Neural progenitor cell (in vitro differentiated cells): ENCODE measurements at regions not wholly inside any gene's neighbourhood (a gene's known extent, or its start where the extent isn't known, plus 50 kb on each side); places are given as distances from the start of the nearest gene placed in this dataset.

ENCODE experiments used
- DNase-seq: peaks from one replicate; pipeline ENCODE4 v3.0.0-alpha.2; 2016; ENCODE audit warnings: low spot score
- H2AFZ ChIP-seq: fragments of 200-600 bp; sonication (generic); replicated peaks from 2 replicates; pipeline ENCODE4 v1.6.1; 2016; ENCODE audit warnings: antibody characterized with exemption
- H3F3A ChIP-seq: fragments of 200-600 bp; sonication (generic); 2 replicates; pipeline ENCODE4 v1.6.1; 2016; ENCODE audit warnings: antibody characterized with exemption, low read depth
- H3K27ac ChIP-seq: fragments of 200-600 bp; sonication (generic); 2 replicates; pipeline ENCODE4 v1.5.1; 2016; ENCODE audit warnings: mild to moderate bottlenecking
- H3K27me3 ChIP-seq: fragments of 200-600 bp; sonication (generic); 2 replicates; pipeline ENCODE4 v1.6.1; 2016; ENCODE audit warnings: mild to moderate bottlenecking, moderate library complexity
- H3K36me3 ChIP-seq: fragments of 200-600 bp; sonication (generic); 2 replicates; pipeline ENCODE4 v1.5.1; 2016
- H3K4me1 ChIP-seq: fragments of 200-600 bp; sonication (generic); 2 replicates; pipeline ENCODE4 v1.6.1; 2016; ENCODE audit warnings: mixed run types
- H3K4me2 ChIP-seq: fragments of 200-600 bp; sonication (generic); 2 replicates; pipeline ENCODE4 v1.6.1; 2016
- H3K4me3 ChIP-seq: fragments of 200-600 bp; sonication (generic); 2 replicates; pipeline ENCODE4 v1.5.1; 2016
- H3K79me2 ChIP-seq: fragments of 200-600 bp; sonication (generic); 2 replicates; pipeline ENCODE4 v1.6.1; 2016; ENCODE audit warnings: low read depth
- H3K9ac ChIP-seq: fragments of 200-600 bp; sonication (generic); 2 replicates; pipeline ENCODE4 v1.6.1; 2016
- H3K9me3 ChIP-seq: fragments of 200-600 bp; sonication (generic); 2 replicates; pipeline ENCODE4 v1.5.1; 2016; ENCODE audit warnings: low read depth
- H4K20me1 ChIP-seq: fragments of 200-600 bp; sonication (generic); 2 replicates; pipeline ENCODE4 v1.6.1; 2016; ENCODE audit warnings: low read depth
- H3K27ac Mint-ChIP-seq: 3 replicates; pipeline ENCODE4 v1.8.0; 2021; ENCODE audit warnings: mixed read lengths
- H3K27me3 Mint-ChIP-seq: 2 replicates; pipeline ENCODE4 v1.8.0; 2022; ENCODE audit warnings: low read depth, mild to moderate bottlenecking, inconsistent platforms, moderate library complexity, mixed read lengths; ENCODE audit not compliant: insufficient read depth
- H3K36me3 Mint-ChIP-seq: 3 replicates; pipeline ENCODE4 v1.8.0; 2021; ENCODE audit warnings: mixed read lengths
- H3K4me1 Mint-ChIP-seq: 3 replicates; pipeline ENCODE4 v1.8.0; 2021; ENCODE audit warnings: mixed read lengths
- H3K4me3 Mint-ChIP-seq: 3 replicates; pipeline ENCODE4 v1.8.0; 2021; ENCODE audit warnings: mild to moderate bottlenecking, moderate library complexity, mixed read lengths
- H3K9me3 Mint-ChIP-seq: 3 replicates; pipeline ENCODE4 v1.8.0; 2020; ENCODE audit warnings: mixed read lengths
- CTCF ChIP-seq: fragments of 200-600 bp; sonication (generic); IDR thresholded peaks from 2 replicates; pipeline ENCODE4 v1.5.1; 2017; ENCODE audit warnings: antibody characterized with exemption, mild to moderate bottlenecking
- EZH2 ChIP-seq: fragments of 200-600 bp; sonication (generic); IDR thresholded peaks from 2 replicates; pipeline ENCODE4 v1.6.1; 2017; ENCODE audit warnings: antibody characterized with exemption, mild to moderate bottlenecking, moderate library complexity
- EZH2phosphoT487 ChIP-seq: fragments of 200-600 bp; sonication (generic); IDR thresholded peaks from 2 replicates; pipeline ENCODE4 v1.6.1; 2017; ENCODE audit warnings: antibody characterized with exemption

- Histone ChIP-seq H3F3A (no peaks in the 10 kb centered on the region), H3K4me2 (no peak overlapping the region), H3K27me3 (no peaks in the 10 kb centered on the region), H3K9me3 (no peaks in the 10 kb centered on the region), H2AFZ (no peak overlapping the region), H3K27ac (no peak overlapping the region), H4K20me1 (no peaks in the 10 kb centered on the region), H3K36me3 (no peaks in the 10 kb centered on the region), H3K4me3 (no peak overlapping the region), H3K79me2 (no peaks in the 10 kb centered on the region), H3K9ac (no peak overlapping the region), H3K4me1 (no peaks in the 10 kb centered on the region)
- no peaks in the 10 kb centered on the region for H3K9me3 Mint-ChIP-seq
- DNase-seq, result no peak
- H3K27ac Mint-ChIP-seq, result no peak overlapping the region
- TF ChIP-seq CTCF (no peak), EZH2phosphoT487 (no peak), EZH2 (no peak)
- peaks cover 2% of the 10 kb centered on the region for H3K27me3 Mint-ChIP-seq
- no peaks in the 10 kb centered on the region for H3K36me3 Mint-ChIP-seq
- H3K4me3 Mint-ChIP-seq, result no peak overlapping the region
- H3K4me1 Mint-ChIP-seq, result no peaks in the 10 kb centered on the region
Observed at GRCh38 chr14:27065886-27066285, 468.1 kb upstream of the NOVA1 start.

GRCh38 chr14:27067961-27068360 is 470.1 kb upstream of the NOVA1 start:
- H3K4me1 Mint-ChIP-seq, result no peaks in the 10 kb centered on the region
- Histone ChIP-seq H3K4me2 (no peak overlapping the region), H3K79me2 (no peaks in the 10 kb centered on the region), H3K9ac (no peak overlapping the region), H2AFZ (no peak overlapping the region), H3K27me3 (no peaks in the 10 kb centered on the region), H3K27ac (no peak overlapping the region), H4K20me1 (no peaks in the 10 kb centered on the region), H3K4me3 (no peak overlapping the region), H3K36me3 (no peaks in the 10 kb centered on the region), H3K9me3 (no peaks in the 10 kb centered on the region), H3K4me1 (no peaks in the 10 kb centered on the region), H3F3A (no peaks in the 10 kb centered on the region)
- no peaks in the 10 kb centered on the region for H3K36me3 Mint-ChIP-seq
- no peak overlapping the region for H3K27ac Mint-ChIP-seq
- no peak for DNase-seq
- H3K9me3 Mint-ChIP-seq, result no peaks in the 10 kb centered on the region
- no peak overlapping the region for H3K4me3 Mint-ChIP-seq
- H3K27me3 Mint-ChIP-seq, result no peaks in the 10 kb centered on the region
- TF ChIP-seq EZH2phosphoT487 (no peak), CTCF (no peak), EZH2 (no peak)

GRCh38 chr14:27072589-27072988 is 474.8 kb upstream of the NOVA1 start:
- H3K27ac Mint-ChIP-seq, result no peak overlapping the region
- H3F3A ChIP-seq, result no peaks in the 10 kb centered on the region
- H4K20me1 ChIP-seq, result no peaks in the 10 kb centered on the region
- no peaks in the 10 kb centered on the region for H3K36me3 ChIP-seq
- no peak overlapping the region for H3K4me2 ChIP-seq
- no peak overlapping the region for H2AFZ ChIP-seq
- no peaks in the 10 kb centered on the region for H3K9me3 Mint-ChIP-seq
- no peaks in the 10 kb centered on the region for H3K4me1 ChIP-seq
- no peaks in the 10 kb centered on the region for H3K4me1 Mint-ChIP-seq
- no peak overlapping the region for H3K4me3 ChIP-seq
- H3K9me3 ChIP-seq, result no peaks in the 10 kb centered on the region
- H3K4me3 Mint-ChIP-seq, result no peak overlapping the region
- H3K9ac ChIP-seq, result no peak overlapping the region
- H3K27me3 ChIP-seq, result no peaks in the 10 kb centered on the region
- H3K27me3 Mint-ChIP-seq, result no peaks in the 10 kb centered on the region
- no peak for DNase-seq
- TF ChIP-seq EZH2 (no peak), CTCF (no peak), EZH2phosphoT487 (no peak)
- no peak overlapping the region for H3K27ac ChIP-seq
- H3K79me2 ChIP-seq, result no peaks in the 10 kb centered on the region
- no peaks in the 10 kb centered on the region for H3K36me3 Mint-ChIP-seq

- Mint-ChIP-seq H3K27me3 (no peaks in the 10 kb centered on the region), H3K27ac (no peak overlapping the region), H3K4me3 (no peak overlapping the region), H3K36me3 (no peaks in the 10 kb centered on the region), H3K9me3 (no peaks in the 10 kb centered on the region), H3K4me1 (no peaks in the 10 kb centered on the region)
- Histone ChIP-seq H2AFZ (no peak overlapping the region), H4K20me1 (no peaks in the 10 kb centered on the region), H3K9ac (no peak overlapping the region), H3F3A (no peaks in the 10 kb centered on the region), H3K36me3 (no peaks in the 10 kb centered on the region), H3K4me2 (no peak overlapping the region), H3K27me3 (no peaks in the 10 kb centered on the region), H3K9me3 (no peaks in the 10 kb centered on the region), H3K4me3 (no peak overlapping the region), H3K4me1 (no peaks in the 10 kb centered on the region), H3K27ac (no peak overlapping the region), H3K79me2 (no peaks in the 10 kb centered on the region)
- TF ChIP-seq EZH2 (no peak), CTCF (no peak), EZH2phosphoT487 (no peak)
- no peak for DNase-seq
Observed at GRCh38 chr14:27075503-27075902, 477.7 kb upstream of the NOVA1 start.
